Esophagus muscularis mucosa (tissue), 3 donors: ENCODE measurements at regions not wholly inside any gene's neighbourhood (a gene's known extent, or its start where the extent isn't known, plus 50 kb on each side); places are given as distances from the start of the nearest gene placed in this dataset.

Experiments
- POLR2A ChIP-seq: fragments of 450-650 bp; IDR thresholded peaks from one replicate; pipeline ENCODE4 v1.6.1; 2017; ENCODE audit warnings: antibody characterized with exemption, moderate library complexity, mild to moderate bottlenecking, low read depth
- TF ChIP-seq, protein P1 (sequence below), 3 experiments: fragments of 200-600 bp in 2 of 3; fragments of 450-650 bp in 1 of 3; sonication (generic) in 2 of 3; IDR thresholded peaks; one replicate each; pipeline ENCODE4 v1.5.1; 2017 to 2019; ENCODE audit warnings: antibody characterized with exemption in 3 of 3, mild to moderate bottlenecking in 2 of 3, moderate library complexity in 1 of 3

DNA sequence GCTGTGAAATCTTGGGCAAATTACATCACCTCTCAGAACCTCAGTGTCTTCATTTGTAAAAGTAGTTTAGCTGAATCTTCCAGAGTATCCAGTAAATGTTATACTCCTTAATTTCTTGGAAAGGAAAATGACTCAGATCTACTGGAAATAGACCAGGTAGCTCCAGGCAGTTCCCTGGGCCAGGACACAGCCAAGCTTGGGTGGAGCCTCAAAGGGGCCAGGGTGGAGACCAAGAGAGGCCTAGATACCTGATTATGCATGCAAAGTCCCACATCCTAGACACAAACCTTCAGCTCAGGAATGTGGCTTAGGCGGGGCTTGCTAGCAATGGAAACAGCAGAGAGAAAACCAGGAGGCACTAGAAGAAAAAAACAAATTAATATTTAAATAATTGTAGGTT is 272.8 kb downstream of the MAFB start:
- TF ChIP-seq, protein P1, sequence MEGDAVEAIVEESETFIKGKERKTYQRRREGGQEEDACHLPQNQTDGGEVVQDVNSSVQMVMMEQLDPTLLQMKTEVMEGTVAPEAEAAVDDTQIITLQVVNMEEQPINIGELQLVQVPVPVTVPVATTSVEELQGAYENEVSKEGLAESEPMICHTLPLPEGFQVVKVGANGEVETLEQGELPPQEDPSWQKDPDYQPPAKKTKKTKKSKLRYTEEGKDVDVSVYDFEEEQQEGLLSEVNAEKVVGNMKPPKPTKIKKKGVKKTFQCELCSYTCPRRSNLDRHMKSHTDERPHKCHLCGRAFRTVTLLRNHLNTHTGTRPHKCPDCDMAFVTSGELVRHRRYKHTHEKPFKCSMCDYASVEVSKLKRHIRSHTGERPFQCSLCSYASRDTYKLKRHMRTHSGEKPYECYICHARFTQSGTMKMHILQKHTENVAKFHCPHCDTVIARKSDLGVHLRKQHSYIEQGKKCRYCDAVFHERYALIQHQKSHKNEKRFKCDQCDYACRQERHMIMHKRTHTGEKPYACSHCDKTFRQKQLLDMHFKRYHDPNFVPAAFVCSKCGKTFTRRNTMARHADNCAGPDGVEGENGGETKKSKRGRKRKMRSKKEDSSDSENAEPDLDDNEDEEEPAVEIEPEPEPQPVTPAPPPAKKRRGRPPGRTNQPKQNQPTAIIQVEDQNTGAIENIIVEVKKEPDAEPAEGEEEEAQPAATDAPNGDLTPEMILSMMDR (IDR thresholded peaks at IDR 0.05) = no peak
- no peak for TF ChIP-seq POLR2A
